OCI-LY1 (cell line): ENCODE measurements at regions not wholly inside any gene's neighbourhood (a gene's known extent, or its start where the extent isn't known, plus 50 kb on each side); places are given as distances from the start of the nearest gene placed in this dataset.

Experiments used
- H2AFZ ChIP-seq: fragments of 200-600 bp; sonication (generic), shearing (Covaris generic); 2 replicates; pipeline ENCODE4 v1.6.0; 2014; ENCODE audit warnings: antibody characterized with exemption, mild to moderate bottlenecking, low read length
- H3F3A ChIP-seq: fragments of 200-600 bp; sonication (generic), shearing (Covaris generic); 2 replicates; pipeline ENCODE4 v1.6.0; 2014; ENCODE audit warnings: mild to moderate bottlenecking, antibody characterized with exemption, low read length, moderate library complexity; ENCODE audit not compliant: insufficient read depth
- H3K27ac ChIP-seq: fragments of 200-600 bp; sonication (generic); 2 replicates; pipeline ENCODE4 v1.5.1; 2014; ENCODE audit warnings: low read length, mixed run types, mild to moderate bottlenecking, low read depth; ENCODE audit not compliant: poor library complexity, severe bottlenecking
- H3K27me3 ChIP-seq: fragments of 200-600 bp; sonication (generic); 2 replicates; pipeline ENCODE4 v1.6.0; 2014; ENCODE audit warnings: antibody characterized with exemption, mild to moderate bottlenecking, low read length, moderate library complexity; ENCODE audit not compliant: insufficient read depth
- H3K36me3 ChIP-seq: fragments of 200-600 bp; sonication (generic); 2 replicates; pipeline ENCODE4 v1.6.1; 2014; ENCODE audit warnings: mild to moderate bottlenecking, antibody characterized with exemption, low read length, moderate library complexity, mixed read lengths; ENCODE audit not compliant: insufficient read depth
- H3K4me1 ChIP-seq: fragments of 200-600 bp; sonication (generic); 2 replicates; pipeline ENCODE4 v1.5.1; 2014; ENCODE audit warnings: mild to moderate bottlenecking, low read length, moderate library complexity; ENCODE audit not compliant: insufficient read depth, severe bottlenecking
- H3K4me2 ChIP-seq: fragments of 200-600 bp; sonication (generic), shearing (Covaris generic); 2 replicates; pipeline ENCODE4 v1.6.1; 2014; ENCODE audit warnings: low read length
- H3K4me3 ChIP-seq: fragments of 200-600 bp; sonication (generic); 2 replicates; pipeline ENCODE4 v1.5.1; 2014; ENCODE audit warnings: low read length, low read depth, mild to moderate bottlenecking, mixed read lengths; ENCODE audit not compliant: poor library complexity, severe bottlenecking
- H3K79me2 ChIP-seq: fragments of 200-600 bp; shearing (Covaris generic); 2 replicates; pipeline ENCODE4 v1.6.1; 2016; ENCODE audit warnings: mixed run types, low read length, mixed read lengths; ENCODE audit not compliant: insufficient read depth
- H3K9ac ChIP-seq: fragments of 200-600 bp; sonication (generic), shearing (Covaris generic); 2 replicates; pipeline ENCODE4 v1.6.1; 2014; ENCODE audit warnings: mild to moderate bottlenecking, low read length, mixed read lengths
- H3K9me2 ChIP-seq: fragments of 200-600 bp; sonication (generic), shearing (Covaris generic); 2 replicates; pipeline ENCODE4 v1.6.1; 2014; ENCODE audit warnings: low read depth, mild to moderate bottlenecking, low read length, mixed read lengths
- H3K9me3 ChIP-seq: fragments of 200-600 bp; shearing (Covaris generic); 2 replicates; pipeline ENCODE4 v1.6.1; 2014; ENCODE audit warnings: low read length, mixed read lengths
- H4K20me1 ChIP-seq: fragments of 200-600 bp; sonication (generic), shearing (Covaris generic); 2 replicates; pipeline ENCODE4 v1.6.0; 2016; ENCODE audit warnings: mild to moderate bottlenecking, low read length; ENCODE audit not compliant: insufficient read depth
- CTCF ChIP-seq: fragments of 200-600 bp; sonication (generic), shearing (Covaris generic); IDR thresholded peaks from 2 replicates; pipeline ENCODE4 v1.5.1; 2017; ENCODE audit warnings: mild to moderate bottlenecking, antibody characterized with exemption, low read length, moderate library complexity, mixed read lengths
- EZH2 ChIP-seq: fragments of 200-600 bp; sonication (generic), shearing (Covaris generic); IDR thresholded peaks from 2 replicates; pipeline ENCODE4 v1.8.0; 2017; ENCODE audit warnings: borderline replicate concordance, mixed run types, mild to moderate bottlenecking, antibody characterized with exemption, low read length, moderate library complexity, mixed read lengths

DNA sequence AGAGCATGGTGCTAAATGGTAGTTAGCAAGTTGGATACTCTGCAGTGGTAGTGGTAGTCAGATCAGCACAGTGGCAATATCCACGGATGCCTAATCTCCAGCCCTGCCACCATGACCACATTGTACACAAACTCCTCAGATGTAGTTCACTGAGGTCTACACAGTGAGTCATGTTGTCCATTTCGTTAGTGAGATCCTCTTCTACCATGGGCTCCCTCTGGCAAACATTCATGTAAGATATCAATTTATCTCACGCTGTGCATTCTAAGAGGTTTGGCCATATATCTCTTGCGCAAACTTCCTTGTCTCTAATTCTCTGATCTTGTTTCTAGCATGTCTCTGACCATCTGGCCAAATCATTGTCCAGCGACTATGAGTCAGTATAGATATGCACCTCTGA is 58.2 kb downstream of the POLR1D start:
- TF ChIP-seq CTCF (no peak), EZH2 (no peak)
- H3K27ac ChIP-seq: no peak overlapping the region
- H3K27me3 ChIP-seq: no peaks in the 10 kb centered on the region
- H3K9me3 ChIP-seq: no peaks in the 10 kb centered on the region
- no peak overlapping the region for H2AFZ ChIP-seq
- H3K4me2 ChIP-seq: no peak overlapping the region
- H3K79me2 ChIP-seq: no peaks in the 10 kb centered on the region
- no peaks in the 10 kb centered on the region for H4K20me1 ChIP-seq
- no peak overlapping the region for H3K9ac ChIP-seq
- H3K36me3 ChIP-seq: no peaks in the 10 kb centered on the region
- no peaks in the 10 kb centered on the region for H3K9me2 ChIP-seq
- no peaks in the 10 kb centered on the region for H3F3A ChIP-seq
- no peaks in the 10 kb centered on the region for H3K4me1 ChIP-seq
- H3K4me3 ChIP-seq: no peak overlapping the region

DNA sequence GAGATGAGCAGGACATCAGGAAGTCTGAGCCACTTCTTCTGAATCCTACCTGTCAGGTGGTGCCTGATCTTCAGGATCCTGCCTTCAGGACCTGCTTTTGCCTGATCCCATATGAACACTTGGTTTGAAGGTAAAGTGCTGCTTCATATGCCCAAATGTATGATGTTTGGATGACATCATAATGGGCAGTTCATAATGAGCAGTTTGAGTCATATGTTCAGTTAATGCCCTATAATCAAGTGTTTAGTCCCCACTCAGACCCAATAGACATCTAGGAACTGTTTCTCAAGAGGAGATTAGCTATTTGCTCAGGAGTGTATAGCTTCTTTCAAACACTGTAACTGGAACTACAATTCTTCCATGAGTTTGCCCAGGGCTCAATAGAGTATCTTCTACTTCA is 58.8 kb downstream of the POLR1D start:
- Histone ChIP-seq H3K27me3 (no peaks in the 10 kb centered on the region), H3F3A (no peaks in the 10 kb centered on the region), H3K9me2 (no peaks in the 10 kb centered on the region), H3K9ac (no peak overlapping the region), H3K79me2 (no peaks in the 10 kb centered on the region), H3K36me3 (no peaks in the 10 kb centered on the region), H4K20me1 (no peaks in the 10 kb centered on the region), H3K4me2 (no peak overlapping the region), H3K4me1 (no peaks in the 10 kb centered on the region), H3K9me3 (no peaks in the 10 kb centered on the region), H2AFZ (no peak overlapping the region), H3K4me3 (no peak overlapping the region), H3K27ac (no peak overlapping the region)
- no peak for TF ChIP-seq EZH2
- no peak for TF ChIP-seq CTCF

- no peak overlapping the region for H3K9ac ChIP-seq
- TF ChIP-seq EZH2 (no peak), CTCF (no peak)
- H3K9me2 ChIP-seq: no peaks in the 10 kb centered on the region
- H4K20me1 ChIP-seq: no peaks in the 10 kb centered on the region
- no peak overlapping the region for H2AFZ ChIP-seq
- no peaks in the 10 kb centered on the region for H3K4me1 ChIP-seq
- H3K27me3 ChIP-seq: no peaks in the 10 kb centered on the region
- H3F3A ChIP-seq: no peaks in the 10 kb centered on the region
- no peak overlapping the region for H3K27ac ChIP-seq
- no peaks in the 10 kb centered on the region for H3K79me2 ChIP-seq
- no peaks in the 10 kb centered on the region for H3K9me3 ChIP-seq
- no peak overlapping the region for H3K4me3 ChIP-seq
- no peak overlapping the region for H3K4me2 ChIP-seq
- no peaks in the 10 kb centered on the region for H3K36me3 ChIP-seq
Measured at GRCh38 chr13:27691207-27691606, 69.5 kb downstream of the POLR1D start.
